Left colon (tissue), 2 donors: ENCODE measurements at regions not wholly inside any gene's neighbourhood (a gene's known extent, or its start where the extent isn't known, plus 50 kb on each side); places are given as distances from the start of the nearest gene placed in this dataset.
A peak's percentile ranks its signal among the peaks of the same experiment; 100 is the strongest.

Experiments used
- ATAC-seq: fragments of 200-7000 bp; cut with Tn5 transposase; one replicate; pipeline ENCODE4 v1.9.1; 2020; ENCODE audit warnings: mild to moderate bottlenecking, moderate library complexity
- DNase-seq, 2 donors: peaks; one replicate each; pipeline ENCODE4 v3.0.0-alpha.2; 2020
- intact Hi-C, 2 donors: fragments of 100-400 bp; cut with DNase I in 1 of 2; cut with micrococcal nuclease in 1 of 2; formaldehyde crosslinking; loops; one replicate each; pipeline versions ENCODE4 v1.11.2 to v1.14.0; 2022; cut with DNase I, micrococcal nuclease
- donor health status: DM: no; HTN: no; CAD: no.
- donor health status: DM: yes; HTN: yes; CAD: no.

DNA sequence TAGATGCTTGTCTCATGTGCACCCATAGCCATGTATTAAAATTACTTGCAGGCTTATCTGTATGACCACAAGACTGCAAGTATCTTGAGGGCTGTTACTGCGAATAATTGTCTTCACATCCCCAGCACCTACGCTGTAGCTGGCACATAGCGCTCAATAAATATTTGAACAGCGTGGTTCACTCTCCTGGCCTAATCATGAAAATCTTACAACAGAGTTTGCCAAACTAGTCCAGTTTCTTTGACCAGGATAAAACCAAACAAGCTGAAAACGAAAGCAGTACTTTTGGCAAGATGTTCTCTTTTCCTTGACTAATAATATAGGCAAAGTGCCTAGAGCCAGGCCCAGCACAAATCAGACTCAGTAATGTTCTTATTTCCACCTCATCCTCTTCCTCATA is 106.7 kb downstream of the RPS29 start:
- ATAC-seq (peak; percentile 60), DNase-seq (no peak)
- intact Hi-C loops, result no loop called here

DNA sequence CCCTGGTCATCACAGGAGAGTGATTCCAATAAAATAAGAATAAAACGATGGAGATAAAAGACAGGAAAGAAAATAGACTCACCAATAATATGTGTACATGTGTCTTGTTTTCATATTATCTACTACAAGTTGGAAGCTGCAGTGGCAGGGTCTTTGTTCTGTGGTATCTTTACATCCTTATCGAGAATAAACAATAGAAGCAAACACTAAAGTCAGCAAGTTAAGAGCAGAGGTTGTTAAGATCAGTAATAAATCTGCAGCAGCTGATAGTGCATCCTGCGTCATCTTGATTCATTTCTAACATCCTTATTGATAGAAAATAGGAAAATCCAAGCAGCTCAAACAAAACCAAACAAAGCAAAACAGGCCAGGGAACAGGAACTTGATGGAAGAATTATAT is 107.4 kb downstream of the RPS29 start:
- ATAC-seq (peak; percentile 89), DNase-seq (no peak)
- intact Hi-C loops, result no loop called here

DNA sequence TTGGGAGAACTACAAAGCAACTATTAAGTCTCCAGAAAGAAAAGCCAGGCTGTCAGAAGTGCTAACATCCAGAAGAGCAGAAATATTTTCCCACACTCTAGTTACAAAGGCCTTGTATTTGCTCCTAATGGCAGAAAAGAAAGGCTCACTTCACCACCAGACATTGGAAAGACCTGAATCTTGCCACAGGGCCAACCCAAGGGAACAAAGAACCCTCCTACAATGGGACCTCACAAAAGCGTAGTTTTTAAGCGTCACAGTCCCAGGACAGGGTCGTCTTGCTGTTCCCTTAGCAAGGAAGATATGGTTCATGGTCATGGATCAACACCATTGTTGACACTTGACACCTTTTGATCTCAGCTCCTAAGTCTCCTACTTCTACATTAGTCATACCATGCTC is 119.1 kb downstream of the RPS29 start:
- ATAC-seq (no peak), DNase-seq (no peak)
- intact Hi-C loops, result no loop called here

DNA sequence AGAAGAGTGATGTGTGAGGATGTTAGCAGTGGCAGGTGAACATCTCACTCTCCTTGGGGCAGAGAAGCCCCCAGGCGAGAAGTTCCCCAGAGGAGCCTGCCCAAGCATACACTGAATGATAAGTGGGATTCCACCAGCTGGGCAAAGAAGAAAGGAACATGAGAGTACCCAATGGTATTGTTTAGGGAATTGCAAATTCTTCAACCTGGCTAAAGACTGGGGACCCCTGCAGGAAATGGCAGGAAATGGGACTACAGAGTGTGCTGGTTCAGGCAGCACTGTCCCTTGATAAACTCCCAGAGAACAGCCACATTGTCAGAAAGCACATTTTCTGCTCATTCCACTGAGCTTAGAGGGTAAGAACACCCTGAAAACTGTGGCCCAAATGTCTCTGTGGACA is 121.3 kb downstream of the RPS29 start:
- DNase-seq (no peak), ATAC-seq (no peak)
- intact Hi-C loops, result no loop called here

DNA sequence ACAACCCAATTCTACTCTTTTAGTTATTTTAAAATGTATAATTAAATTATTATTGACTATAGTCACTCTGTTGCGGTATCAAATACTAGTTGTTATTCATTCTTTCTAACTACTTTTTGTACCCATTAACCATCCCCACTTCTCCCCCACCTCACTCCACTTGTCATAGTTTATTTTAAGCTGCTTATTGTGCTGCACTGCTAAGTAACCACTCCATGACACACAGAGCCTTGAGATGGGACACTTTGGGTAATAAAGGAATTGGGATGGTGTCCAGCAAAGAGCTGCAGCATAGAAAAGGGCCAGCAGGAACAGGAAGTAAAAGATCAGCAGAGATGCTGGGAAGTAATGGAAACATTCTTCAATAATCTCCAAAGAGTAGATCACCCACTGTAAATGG is 123.0 kb downstream of the RPS29 start:
- DNase-seq (no peak), ATAC-seq (no peak)
- intact Hi-C loops, result no loop called here

DNA sequence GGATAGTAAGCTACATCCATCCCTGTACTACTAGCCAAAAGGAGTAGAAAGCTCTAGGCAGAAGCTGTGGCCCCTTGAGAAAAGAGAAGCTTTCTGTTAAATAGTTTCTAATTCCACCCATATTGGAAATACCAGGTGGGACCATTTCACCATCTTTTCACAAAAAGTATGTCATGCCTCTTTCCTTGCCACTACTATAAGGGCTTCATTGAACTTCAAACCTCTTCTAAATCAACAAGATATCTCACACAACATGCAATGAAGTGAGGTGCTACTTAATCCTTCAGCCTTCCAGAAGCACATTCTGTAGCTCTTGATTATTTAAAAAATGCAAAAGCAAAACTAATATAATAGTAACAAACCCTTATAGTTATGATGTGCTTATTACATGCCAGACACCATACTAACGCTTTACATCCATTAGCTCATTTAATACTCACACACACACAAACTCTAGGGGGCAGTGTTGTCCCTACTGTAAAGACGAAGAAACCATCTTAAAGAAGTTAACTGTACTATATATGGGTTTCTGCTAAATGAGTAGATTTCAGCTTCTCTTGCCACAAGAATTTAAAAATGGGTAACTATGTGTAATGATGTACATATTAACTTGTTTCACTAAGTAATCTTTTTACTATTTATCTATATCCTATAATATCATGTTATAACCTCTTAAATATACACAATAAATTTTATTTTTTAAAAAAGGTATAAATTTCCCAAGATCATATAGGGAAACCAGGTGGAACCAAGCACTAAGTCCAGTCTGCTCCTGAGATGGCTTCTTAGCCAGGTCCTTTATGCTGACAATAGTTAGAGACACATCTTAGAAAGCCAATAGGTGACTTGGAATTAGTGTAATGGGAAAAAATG is 124.4 kb downstream of the RPS29 start:
- ATAC-seq (peak; percentile 89), DNase-seq (peak; percentile 53 to 72)
- intact Hi-C loops, result no loop called here

DNA sequence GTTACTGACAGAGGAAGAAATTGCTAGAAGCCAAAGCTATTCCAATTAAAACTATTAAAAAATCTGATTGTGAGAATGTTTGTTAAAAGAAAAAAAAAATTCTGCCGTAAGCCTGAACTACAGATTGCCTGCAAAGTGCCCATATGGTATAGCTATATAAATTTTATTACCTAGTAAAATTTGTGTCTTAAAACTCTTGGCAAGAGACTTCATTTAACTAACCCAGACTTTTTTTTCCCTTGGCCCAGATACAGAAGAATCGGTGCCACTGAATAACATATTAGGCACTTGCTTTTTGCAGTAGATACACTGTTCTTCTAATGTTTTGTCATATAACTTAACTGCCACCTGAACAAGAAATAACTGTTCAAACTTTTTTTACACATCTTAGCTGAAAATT is 125.5 kb downstream of the RPS29 start:
- intact Hi-C loops, result no loop called here
- no peak for DNase-seq
- peak; percentile 81 for ATAC-seq

DNA sequence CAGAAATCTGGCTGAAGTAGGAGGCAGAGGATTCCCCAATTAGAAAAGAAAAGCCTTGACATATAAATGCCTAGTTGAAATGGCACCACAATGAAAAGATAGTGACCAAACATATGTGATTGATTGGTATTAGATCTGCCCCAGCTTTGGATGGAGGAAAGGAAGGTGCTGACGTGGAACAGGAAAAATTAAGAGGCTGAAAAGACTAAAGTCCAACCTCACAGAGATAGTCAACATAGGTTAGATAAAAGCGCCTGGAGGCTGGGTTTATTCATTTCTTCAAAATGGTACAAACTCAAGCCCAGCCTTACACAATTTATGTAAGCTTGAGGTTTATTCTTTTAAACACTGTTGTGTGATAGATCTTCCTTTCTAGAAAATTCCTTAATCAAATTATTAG is 129.6 kb downstream of the RPS29 start:
- DNase-seq (no peak), ATAC-seq (peak; percentile 74)
- intact Hi-C loops, result no loop called here

DNA sequence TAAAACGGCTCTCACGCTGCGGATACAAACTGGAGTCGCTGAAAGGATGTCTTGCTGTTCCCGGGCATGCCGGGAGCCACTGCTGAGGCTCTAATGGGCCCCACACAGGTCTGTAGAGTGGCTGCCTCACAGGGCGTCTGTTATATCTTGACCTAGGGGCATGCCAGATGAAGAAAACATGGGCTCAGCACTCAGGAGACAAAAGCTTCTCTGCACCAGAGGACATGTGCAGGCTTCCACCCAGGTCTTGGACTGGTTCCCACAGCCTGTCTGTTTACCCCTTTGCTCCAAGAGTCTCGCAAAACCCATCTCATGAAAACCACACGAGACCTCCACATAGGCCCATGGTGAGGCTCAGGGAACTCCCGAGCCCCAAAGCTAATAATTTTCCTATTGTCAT is 134.2 kb downstream of the RPS29 start:
- intact Hi-C loops, result no loop called here
- no peak for DNase-seq
- ATAC-seq, result no peak

DNA sequence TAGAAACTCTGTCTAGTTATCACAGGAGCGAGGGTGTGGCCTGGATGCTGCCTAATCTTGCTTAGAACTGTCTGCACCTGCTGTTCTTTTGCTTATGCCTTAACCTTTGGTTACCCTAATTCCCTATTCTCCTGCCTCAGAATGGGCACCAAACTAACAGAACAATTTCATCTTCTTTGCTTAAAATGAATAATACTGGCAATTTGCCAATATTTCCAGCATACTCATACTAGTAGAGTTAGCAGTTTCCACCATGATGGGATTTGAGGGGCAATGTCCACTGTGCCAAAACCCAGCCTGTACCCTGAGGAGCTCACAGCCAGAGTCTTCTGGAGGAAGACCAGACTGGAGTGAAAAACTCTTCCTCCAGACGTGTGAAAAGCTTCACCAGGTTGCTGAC is 136.4 kb downstream of the RPS29 start:
- ATAC-seq (no peak), DNase-seq (no peak)
- intact Hi-C loops, result no loop called here

DNA sequence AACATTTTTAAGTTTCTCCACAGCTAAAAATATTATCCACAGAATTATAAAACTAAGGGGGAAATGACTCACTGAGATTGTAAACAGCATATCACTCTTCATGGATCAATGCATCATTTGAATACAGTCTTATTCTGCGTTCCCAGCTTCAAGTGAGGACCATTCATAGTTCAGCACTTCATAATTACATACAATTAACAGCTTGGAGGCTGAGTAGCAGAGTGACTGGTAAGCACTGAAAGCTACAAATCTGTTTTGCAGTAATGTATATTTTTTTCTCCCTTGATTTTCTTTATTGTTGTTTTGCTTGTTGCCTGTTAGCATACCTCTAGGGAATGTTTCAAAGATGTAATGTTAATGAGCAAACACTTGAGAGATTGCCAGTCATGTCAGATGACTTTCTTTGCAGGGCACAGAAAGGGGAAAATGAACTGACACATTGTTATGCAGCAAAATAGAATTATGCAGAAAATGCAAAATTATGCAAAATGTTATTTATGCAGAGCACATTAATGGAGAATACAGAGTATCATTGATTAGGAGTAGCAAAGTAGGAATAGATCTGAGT is 138.6 kb downstream of the RPS29 start:
- intact Hi-C loops, result no loop called here
- no peak for ATAC-seq
- DNase-seq, result no peak

DNA sequence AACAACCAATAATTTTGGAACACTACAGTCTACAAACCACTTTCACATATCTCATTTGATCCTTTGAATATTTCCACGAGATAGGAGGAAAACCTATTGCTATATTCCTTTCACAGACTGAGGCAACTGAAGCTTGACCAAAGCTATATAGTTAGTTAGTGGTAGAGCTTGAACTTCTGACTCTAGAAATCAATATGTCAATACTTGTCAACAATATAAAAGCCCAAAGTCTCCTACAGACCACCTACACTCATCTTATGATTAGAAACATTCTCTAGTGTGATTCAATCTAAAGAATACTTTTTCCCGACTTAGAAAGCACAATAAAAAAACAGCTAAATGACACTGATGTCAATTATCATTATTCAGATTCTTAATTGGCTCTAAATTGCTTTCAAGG is 139.4 kb downstream of the RPS29 start:
- intact Hi-C loops, result no loop called here
- ATAC-seq (no peak), DNase-seq (no peak)

DNA sequence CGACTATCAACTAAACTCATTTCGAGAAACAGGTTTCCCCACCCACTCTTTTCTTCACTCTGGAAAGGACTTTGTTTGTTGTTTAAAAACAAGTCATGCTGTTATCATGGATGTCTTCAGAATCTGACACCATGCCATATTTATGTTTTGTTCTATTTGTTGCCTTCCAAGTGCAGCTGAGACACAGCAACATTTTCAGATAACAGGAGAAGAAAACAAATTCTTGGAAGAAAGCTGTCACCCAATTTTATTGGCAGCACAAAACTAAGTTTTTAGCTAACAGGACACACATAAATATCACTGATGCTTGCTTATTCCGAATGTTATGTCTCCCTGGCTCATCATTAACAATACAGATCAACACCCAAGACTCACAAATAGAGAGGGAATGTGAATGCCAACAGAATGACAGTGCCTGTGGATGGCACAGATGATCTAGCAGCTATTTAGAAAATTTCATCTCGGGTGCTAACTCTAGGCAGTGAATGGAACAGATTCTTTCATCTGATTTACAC is 147.9 kb downstream of the RPS29 start:
- intact Hi-C loops, result no loop called here
- ATAC-seq (no peak), DNase-seq (no peak)

DNA sequence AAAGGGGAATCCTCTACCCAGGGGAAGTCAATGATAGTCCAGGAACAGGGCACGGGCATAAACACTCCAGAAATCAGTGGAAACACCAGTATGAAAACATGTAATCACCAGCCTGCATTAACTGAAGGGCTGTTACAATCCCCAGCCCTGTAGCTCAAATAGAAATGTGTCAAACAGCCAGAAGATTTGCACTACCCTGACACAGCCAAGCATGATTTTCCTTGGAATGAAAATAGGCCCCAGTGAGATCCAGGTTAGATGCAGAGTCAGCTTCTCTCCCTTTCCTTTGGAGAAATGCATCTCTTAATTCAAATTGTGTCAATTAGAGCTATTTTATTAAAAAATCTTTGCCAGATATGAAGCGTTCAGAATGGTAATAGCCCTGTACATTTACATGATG is 158.1 kb downstream of the RPS29 start:
- DNase-seq, result no peak
- intact Hi-C loops, result no loop called here
- no peak for ATAC-seq

DNA sequence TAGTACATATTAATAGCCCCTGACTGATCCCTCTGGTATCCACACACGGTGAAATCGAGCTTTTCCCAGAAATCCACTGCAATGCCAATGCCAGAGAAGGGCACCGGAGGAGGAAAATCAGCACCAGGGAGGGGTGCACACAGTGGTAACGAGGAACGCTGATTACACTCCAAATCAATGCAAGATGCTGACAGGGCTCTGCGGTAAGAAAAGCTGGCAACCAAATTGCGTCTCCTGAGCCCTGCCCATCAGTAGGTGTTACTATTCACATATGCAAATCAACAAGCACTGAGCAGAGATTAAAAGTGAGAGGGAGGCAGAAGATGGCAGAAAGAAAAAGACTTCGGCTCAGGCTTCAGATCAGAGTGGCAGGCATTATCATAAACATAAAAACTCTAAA is 159.1 kb downstream of the RPS29 start:
- ATAC-seq (no peak), DNase-seq (no peak)
- intact Hi-C loops, result no loop called here

DNA sequence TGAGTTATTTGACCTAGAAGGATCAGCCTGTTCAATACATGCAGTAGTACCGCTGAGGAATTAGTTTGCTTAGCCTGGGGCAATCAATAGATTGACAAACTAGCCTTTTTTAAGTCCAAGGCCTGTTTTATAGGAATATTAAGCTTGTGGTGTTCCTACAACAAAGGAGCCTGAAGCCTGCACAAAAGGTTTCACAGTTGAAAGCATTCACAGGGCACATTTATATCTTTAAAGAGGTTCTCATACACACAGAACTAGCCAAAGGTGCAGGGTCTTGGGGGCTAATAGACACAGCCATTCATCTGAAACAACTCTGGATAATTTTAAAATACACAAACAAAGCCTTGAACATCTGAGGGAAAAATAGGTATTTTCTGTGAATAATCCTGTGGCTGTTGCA is 160.3 kb downstream of the RPS29 start:
- intact Hi-C loops, result no loop called here
- ATAC-seq (no peak), DNase-seq (no peak)

DNA sequence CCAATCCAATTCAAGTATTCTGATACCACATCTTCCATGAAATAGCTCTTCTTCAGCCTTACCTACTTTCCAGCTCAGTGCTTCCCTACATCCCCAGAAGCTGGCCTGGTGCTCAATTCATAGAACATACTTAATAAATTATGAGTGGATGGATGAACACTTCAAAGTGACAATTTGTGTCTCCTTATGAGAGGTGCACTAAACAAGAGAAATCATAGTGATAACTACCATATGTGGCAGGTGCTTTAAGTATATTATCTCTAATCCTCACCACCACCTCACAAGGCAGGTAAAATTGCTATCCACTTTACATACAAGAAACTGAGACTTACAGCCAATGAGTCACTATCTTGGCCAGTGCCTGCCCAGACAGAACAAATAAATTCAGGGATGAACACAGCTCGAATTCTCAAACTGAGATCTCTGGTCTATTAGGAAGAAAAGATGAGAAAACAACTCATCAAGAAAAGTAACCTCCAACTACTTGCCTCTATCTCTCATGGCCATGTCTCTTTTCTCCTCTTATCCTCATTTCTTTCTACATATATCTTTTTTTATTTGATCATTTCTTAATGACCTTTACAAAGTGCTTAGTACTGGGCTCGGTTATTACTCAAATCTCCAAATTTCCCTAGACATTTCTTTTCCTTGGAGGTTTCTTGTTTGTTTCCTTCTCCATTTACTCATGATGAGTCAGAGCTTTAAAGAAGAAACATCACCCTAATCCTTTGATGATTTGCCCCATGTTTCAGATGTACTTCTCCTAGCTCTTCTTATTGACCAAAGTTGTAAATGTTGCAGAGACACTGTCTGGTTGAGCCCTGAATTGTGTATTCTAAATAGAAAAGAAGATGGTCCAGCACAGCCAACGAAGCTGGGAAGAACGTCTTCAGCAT is 161.5 kb downstream of the RPS29 start:
- ATAC-seq, result no peak
- intact Hi-C loops, result no loop called here
- no peak for DNase-seq

DNA sequence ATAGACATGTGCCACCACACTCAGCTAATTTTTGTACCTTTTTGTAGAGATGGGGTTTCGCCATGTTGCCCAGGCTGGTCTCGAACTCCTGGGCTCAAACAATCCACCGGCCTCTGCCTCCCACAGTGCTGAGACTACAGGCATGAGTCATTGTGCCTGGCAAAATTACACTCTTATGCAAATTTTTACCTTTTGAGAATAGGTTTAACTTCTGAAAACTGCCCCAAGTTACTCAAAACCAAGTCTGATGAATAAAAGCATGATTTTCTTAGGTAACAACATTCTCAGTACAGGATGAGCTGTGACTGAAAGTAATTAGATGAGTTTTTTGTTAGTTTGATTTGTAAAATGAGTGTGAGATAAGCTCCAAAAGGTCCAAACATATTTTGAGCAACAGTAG is 166.0 kb downstream of the RPS29 start:
- intact Hi-C loops, result no loop called here
- no peak for ATAC-seq
- DNase-seq, result no peak

DNA sequence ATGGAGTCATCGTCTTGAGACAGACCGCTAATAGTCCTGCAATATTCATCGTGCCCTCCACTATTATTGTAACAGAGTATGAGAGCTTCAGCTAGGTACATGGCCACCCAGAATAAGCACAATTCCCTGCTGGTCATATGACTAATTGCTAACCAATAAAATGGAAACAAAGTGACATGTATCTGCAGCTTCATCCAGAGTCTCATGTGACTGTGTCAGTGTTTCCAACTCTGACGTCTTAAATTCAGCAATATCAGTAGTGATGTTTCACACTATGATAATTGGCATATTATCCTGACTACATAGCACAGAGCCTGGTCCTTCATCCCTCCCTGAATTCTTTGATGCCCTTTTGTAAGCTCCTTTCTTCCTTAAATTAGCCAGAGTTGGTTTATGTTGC is 167.4 kb downstream of the RPS29 start:
- DNase-seq (no peak), ATAC-seq (no peak)
- intact Hi-C loops, result no loop called here

DNA sequence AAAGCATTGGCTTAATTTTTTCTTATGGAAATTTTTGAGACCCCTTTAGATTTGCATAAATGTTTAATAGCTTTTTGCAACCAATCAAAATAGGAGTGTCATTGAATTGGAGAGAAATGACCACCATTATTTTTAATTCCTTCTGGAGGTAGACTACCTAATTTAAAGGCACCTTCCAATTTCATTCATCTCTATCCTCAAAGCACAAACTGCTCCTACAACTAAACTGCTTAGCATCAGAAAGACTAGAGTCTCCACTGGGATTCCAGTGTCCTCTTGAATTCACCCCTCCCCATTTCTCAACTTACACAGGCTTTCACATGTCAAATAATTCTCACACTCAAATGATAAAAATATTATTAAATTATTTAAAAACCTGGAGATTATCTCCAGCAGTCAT is 168.4 kb downstream of the RPS29 start:
- DNase-seq (no peak), ATAC-seq (no peak)
- intact Hi-C loops, result no loop called here
